H1 (cell line): ENCODE measurements at regions not wholly inside any gene's neighbourhood (a gene's known extent, or its start where the extent isn't known, plus 50 kb on each side); places are given as distances from the start of the nearest gene placed in this dataset.

Source experiments
- CTCF ChIA-PET: fragments of 300-600 bp; sonication (Branson Sonifier 250); formaldehyde crosslinking; loops from one replicate; lab custom pipeline; 2021; ENCODE audit not compliant: partially characterized antibody; lab: Charles Lee
- POLR2A ChIA-PET: fragments of 300-600 bp; sonication (Branson Sonifier 250); formaldehyde crosslinking; loops from one replicate; lab custom pipeline; 2021; ENCODE audit warnings: inconsistent platforms; ENCODE audit not compliant: partially characterized antibody; lab: Charles Lee
- DNase-seq, 2 experiments: peaks; one replicate each; pipeline versions ENCODE4 v3.0.0 to v3.0.0-alpha.2; 2010 to 2022; ENCODE audit warnings: low spot score in 2 of 2, low read depth in 1 of 2, mixed read lengths in 1 of 2
- FAIRE-seq: peaks from 2 replicates; lab custom pipeline; 2011; peaks lifted over from hg19 to GRCh38; lab: Jason Lieb, UNC
- H2AFZ ChIP-seq: 2 replicates; pipeline ENCODE4 v1.8.1; 2012; ENCODE audit warnings: low read length, inconsistent platforms
- H2AK5ac ChIP-seq: 2 replicates; pipeline ENCODE4 v1.6.1; 2013; ENCODE audit warnings: low read depth, low read length
- H2BK120ac ChIP-seq: replicated peaks from 2 replicates; pipeline ENCODE3; 2013; ENCODE audit warnings: low read depth, low read length, inconsistent platforms
- H2BK12ac ChIP-seq: 2 replicates; pipeline ENCODE4 v1.6.1; 2013; ENCODE audit warnings: low read depth, low read length
- H2BK15ac ChIP-seq: 2 replicates; pipeline ENCODE4 v1.6.1; 2013; ENCODE audit warnings: low read length
- H2BK20ac ChIP-seq: 2 replicates; pipeline ENCODE4 v1.6.1; 2013; ENCODE audit warnings: low read length
- H2BK5ac ChIP-seq: 2 replicates; pipeline ENCODE4 v1.6.1; 2013; ENCODE audit warnings: low read depth, low read length
- H3K14ac ChIP-seq: 2 replicates; pipeline ENCODE4 v1.6.1; 2013; ENCODE audit warnings: inconsistent platforms; ENCODE audit not compliant: insufficient read length
- H3K18ac ChIP-seq: 2 replicates; pipeline ENCODE4 v1.6.1; 2013; ENCODE audit warnings: low read length; ENCODE audit errors: extremely low read depth
- H3K23ac ChIP-seq: 2 replicates; pipeline ENCODE4 v1.6.1; 2013; ENCODE audit warnings: inconsistent platforms; ENCODE audit not compliant: insufficient read length
- H3K23me2 ChIP-seq: 2 replicates; pipeline ENCODE4 v1.6.1; 2013; ENCODE audit warnings: low read depth, low read length
- H3K27ac ChIP-seq: 2 replicates; pipeline ENCODE4 v1.6.1; 2011; ENCODE audit warnings: low read depth, low read length, inconsistent platforms
- H3K27me3 ChIP-seq, 4 experiments: replicated peaks in 1 of 4; 1 replicate in 1 of 4; 2 replicates in 3 of 4; pipeline versions ENCODE4 v1.6.1 to v1.8.1; 2011 to 2013; ENCODE audit warnings: low read length in 3 of 4, mild to moderate bottlenecking in 3 of 4, inconsistent platforms in 2 of 4, mixed read lengths in 2 of 4, moderate library complexity in 1 of 4; ENCODE audit not compliant: control insufficient read depth in 3 of 4, insufficient read depth in 3 of 4; ENCODE audit errors: extremely low read depth in 1 of 4
- H3K36me3 ChIP-seq, 4 experiments: 2 replicates each; pipeline versions ENCODE4 v1.6.1 to v1.8.1; 2011 to 2013; ENCODE audit warnings: mild to moderate bottlenecking in 4 of 4, low read length in 3 of 4, moderate library complexity in 2 of 4, control low read depth in 1 of 4, inconsistent platforms in 1 of 4; ENCODE audit not compliant: insufficient read depth in 4 of 4, control insufficient read depth in 2 of 4
- H3K4ac ChIP-seq: replicated peaks from 2 replicates; pipeline ENCODE3; 2013; ENCODE audit warnings: low read length, low read depth, mixed read lengths, inconsistent platforms; ENCODE audit not compliant: insufficient read length
- H3K4me1 ChIP-seq, 4 experiments: replicated peaks in 1 of 4; 1 replicate in 1 of 4; 2 replicates in 3 of 4; pipeline versions ENCODE4 v1.6.1 to v1.8.1; 2011 to 2013; ENCODE audit warnings: low read length in 3 of 4, inconsistent platforms in 2 of 4, mixed read lengths in 1 of 4; ENCODE audit not compliant: insufficient read depth in 4 of 4, control insufficient read depth in 3 of 4
- H3K4me2 ChIP-seq, 2 experiments: 2 replicates each; pipeline versions ENCODE4 v1.6.1 to v1.8.1; 2011 to 2013; ENCODE audit warnings: low read depth in 2 of 2, low read length in 2 of 2, control low read depth in 1 of 2, inconsistent platforms in 1 of 2, mild to moderate bottlenecking in 1 of 2; ENCODE audit not compliant: insufficient read depth in 1 of 2
- H3K4me3 ChIP-seq, 4 experiments: fragments of 200-600, 300-600 bp in 1 of 4; sonication (generic), shearing (Covaris generic), sonication (Bioruptor Twin) in 1 of 4; 2 replicates each; pipeline versions ENCODE4 v1.5.1 to v1.8.1; 2011 to 2016; ENCODE audit warnings: low read length in 4 of 4, low read depth in 3 of 4, control low read depth in 2 of 4, inconsistent platforms in 2 of 4, mild to moderate bottlenecking in 2 of 4, mixed read lengths in 1 of 4, moderate library complexity in 1 of 4; ENCODE audit not compliant: insufficient read depth in 2 of 4; ENCODE audit errors: extremely low read depth in 1 of 4
- H3K56ac ChIP-seq: replicated peaks from 2 replicates; pipeline ENCODE3; 2013; ENCODE audit warnings: low read depth, mild to moderate bottlenecking, mixed read lengths, low read length, inconsistent platforms; ENCODE audit not compliant: insufficient read length
- H3K79me1 ChIP-seq: 2 replicates; pipeline ENCODE4 v1.6.1; 2013; ENCODE audit warnings: low read depth, low read length, control low read depth
- H3K79me2 ChIP-seq, 2 experiments: 2 replicates each; pipeline versions ENCODE4 v1.6.1 to v1.8.1; 2012 to 2013; ENCODE audit warnings: low read length in 2 of 2, mild to moderate bottlenecking in 2 of 2, inconsistent platforms in 1 of 2; ENCODE audit not compliant: insufficient read depth in 2 of 2, control insufficient read depth in 1 of 2
- H3K9ac ChIP-seq, 4 experiments: replicated peaks in 1 of 4; 1 replicate in 1 of 4; 2 replicates in 3 of 4; pipeline versions ENCODE4 v1.6.1 to v1.8.1; 2011 to 2013; ENCODE audit warnings: low read depth in 3 of 4, low read length in 3 of 4, control low read depth in 2 of 4, mild to moderate bottlenecking in 2 of 4, moderate library complexity in 2 of 4, inconsistent platforms in 1 of 4; ENCODE audit errors: extremely low read depth in 1 of 4
- H3K9me3 ChIP-seq, 2 experiments: 2 replicates each; pipeline versions ENCODE4 v1.6.1 to v1.8.1; 2012 to 2013; ENCODE audit warnings: mild to moderate bottlenecking in 2 of 2, moderate library complexity in 2 of 2, control low read depth in 1 of 2, inconsistent platforms in 1 of 2, low read depth in 1 of 2, low read length in 1 of 2, mixed read lengths in 1 of 2; ENCODE audit not compliant: insufficient read depth in 2 of 2
- H4K20me1 ChIP-seq, 2 experiments: replicated peaks in 1 of 2; 2 replicates each; pipeline versions ENCODE3 to v1.8.1; 2011 to 2013; ENCODE audit warnings: inconsistent platforms in 2 of 2, low read length in 2 of 2, mild to moderate bottlenecking in 1 of 2; ENCODE audit not compliant: insufficient read depth in 2 of 2, control insufficient read depth in 1 of 2
- H4K5ac ChIP-seq: 2 replicates; pipeline ENCODE4 v1.6.1; 2013; ENCODE audit warnings: low read length, low read depth, mixed read lengths, inconsistent platforms; ENCODE audit not compliant: insufficient read length
- H4K8ac ChIP-seq: 2 replicates; pipeline ENCODE4 v1.8.0; 2013; ENCODE audit warnings: mild to moderate bottlenecking, moderate library complexity, low read length, inconsistent platforms; ENCODE audit not compliant: insufficient read depth; ENCODE audit errors: extremely low read depth
- H4K91ac ChIP-seq: replicated peaks from 2 replicates; pipeline ENCODE3; 2013; ENCODE audit warnings: low read length, mixed read lengths, inconsistent platforms; ENCODE audit not compliant: insufficient read length
- CHD1 ChIP-seq: IDR thresholded peaks from 2 replicates; pipeline ENCODE4 v1.6.1; 2012; ENCODE audit warnings: low read depth, low read length, improper control_type of control experiment
- CHD2 ChIP-seq: IDR thresholded peaks from 2 replicates; pipeline ENCODE4 v1.6.1; 2012; ENCODE audit warnings: low read length, improper control_type of control experiment
- GABPA ChIP-seq: IDR thresholded peaks from 2 replicates; pipeline ENCODE4 v1.6.1; 2011; ENCODE audit warnings: mild to moderate bottlenecking, low read length, moderate library complexity, borderline replicate concordance; ENCODE audit not compliant: insufficient read depth
- MAFK ChIP-seq: IDR thresholded peaks from 2 replicates; pipeline ENCODE4 v1.6.1; 2012; ENCODE audit warnings: low read depth, mild to moderate bottlenecking, improper control_type of control experiment, low read length
- NANOG ChIP-seq: IDR thresholded peaks from 2 replicates; pipeline ENCODE4 v1.6.1; 2011; ENCODE audit warnings: low read length, low read depth, mild to moderate bottlenecking, inconsistent platforms; ENCODE audit not compliant: insufficient read depth, poor library complexity, severe bottlenecking
- POLR2AphosphoS5 ChIP-seq: IDR thresholded peaks from 2 replicates; pipeline ENCODE4 v1.6.1; 2011; ENCODE audit warnings: low read depth, low read length
- RAD21 ChIP-seq, 2 experiments: IDR thresholded peaks in 1 of 2; conservative IDR thresholded peaks in 1 of 2; 2 replicates each; pipeline ENCODE4 v1.6.1; 2011; ENCODE audit warnings: low read depth in 2 of 2, low read length in 2 of 2, improper control_type of control experiment in 1 of 2, inconsistent platforms in 1 of 2, mild to moderate bottlenecking in 1 of 2, moderate library complexity in 1 of 2
- RNF2 ChIP-seq: fragments of 200-900, 300-1000 bp; sonication (generic); IDR thresholded peaks from 2 replicates; pipeline ENCODE4 v1.7.1; 2016; ENCODE audit warnings: borderline replicate concordance, low read depth, mild to moderate bottlenecking, antibody characterized with exemption, low read length; ENCODE audit not compliant: poor library complexity, severe bottlenecking; ENCODE audit errors: missing control alignments
- SP1 ChIP-seq: IDR thresholded peaks from 2 replicates; pipeline ENCODE4 v1.6.1; 2011; ENCODE audit warnings: low read depth, low read length
- TBP ChIP-seq: IDR thresholded peaks from 2 replicates; pipeline ENCODE4 v1.6.1; 2011; ENCODE audit warnings: low read depth, low read length, improper control_type of control experiment
- YY1 ChIP-seq: IDR thresholded peaks from 2 replicates; pipeline ENCODE4 v1.6.1; 2011; ENCODE audit warnings: low read depth, mild to moderate bottlenecking, low read length
- WGBS, 2 experiments: shearing (Covaris generic) in 1 of 2; methylation state at CpG; one replicate each; pipeline versions ENCODE4 v1.1.6 to v1.1.7; 2013 to 2015; ENCODE audit warnings: low lambda C conversion rate in 2 of 2, mixed read lengths in 2 of 2, inconsistent platforms in 1 of 2, low coverage in 1 of 2, missing lambda C conversion rate in 1 of 2; ENCODE audit not compliant: insufficient replicate concordance in 2 of 2, insufficient coverage in 1 of 2, insufficient read length in 1 of 2; ENCODE audit errors: extremely low coverage in 1 of 2, missing lambda C conversion rate in 1 of 2; 5-methylcytosine and 5-hydroxymethylcytosine counted together
- TF ChIP-seq, protein P1 (sequence below): IDR thresholded peaks from 2 replicates; pipeline ENCODE4 v1.6.1; 2012; ENCODE audit warnings: low read length, inconsistent platforms

DNA sequence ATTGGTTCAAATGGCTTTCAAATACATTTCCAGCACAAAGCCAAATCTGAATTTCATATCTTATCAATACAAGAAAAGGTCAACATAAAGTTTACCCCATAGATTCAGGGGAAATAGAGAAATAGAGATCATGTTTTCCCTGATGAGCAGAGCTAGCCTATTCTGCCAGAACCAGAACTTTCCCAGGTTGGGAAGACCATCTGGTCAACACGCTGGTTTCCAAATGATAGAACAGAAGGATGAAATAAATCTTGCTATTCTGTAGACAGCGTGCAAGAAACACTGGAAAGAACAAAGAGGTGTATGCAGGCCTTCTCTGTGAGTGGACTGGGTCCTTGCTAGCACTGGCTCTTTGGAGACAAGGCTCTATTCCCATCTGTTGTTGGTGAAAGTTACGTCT is 350.6 kb downstream of the NDFIP2 start:
- WGBS, 2 experiments, result 83% methylated on average over 3 of the region's 3 CpGs; no CpG with 5 or more reads in 1 of the 2 experiments
- no peaks in the 10 kb centered on the region for H3K79me2 ChIP-seq
- DNase-seq (no peak), FAIRE-seq (no peak)
- H3K4me1 ChIP-seq, result no peaks in the 10 kb centered on the region
- H3K14ac ChIP-seq, result no peak overlapping the region
- no peak overlapping the region for H2BK20ac ChIP-seq
- no peaks in the 10 kb centered on the region for H3K79me1 ChIP-seq
- no peak overlapping the region for H4K8ac ChIP-seq
- no peak overlapping the region for H2BK5ac ChIP-seq
- no peak overlapping the region for H2BK15ac ChIP-seq
- H3K23ac ChIP-seq, result no peak overlapping the region
- H3K23me2 ChIP-seq, result no peaks in the 10 kb centered on the region
- no peak overlapping the region for H3K4me2 ChIP-seq
- 0 out of 4 replicates have a peak, but pooled peaks cover 0 to 3% of the 10 kb centered on the region in 2 experiments for H3K9me3 ChIP-seq
- CTCF ChIA-PET, result no interaction called here
- no peak overlapping the region for H4K5ac ChIP-seq
- no peak overlapping the region for H3K9ac ChIP-seq
- H4K20me1 ChIP-seq, result no peaks in the 10 kb centered on the region
- no peak overlapping the region for H2BK12ac ChIP-seq
- H2AFZ ChIP-seq, result no peak overlapping the region
- H3K27ac ChIP-seq, result no peak overlapping the region
- no peak overlapping the region for H2AK5ac ChIP-seq
- H4K91ac ChIP-seq, result no peak overlapping the region
- no peak overlapping the region for H3K56ac ChIP-seq
- no peak overlapping the region for H2BK120ac ChIP-seq
- no peak overlapping the region for H3K18ac ChIP-seq
- POLR2A ChIA-PET, result no interaction called here
- H3K4ac ChIP-seq, result no peak overlapping the region
- H3K4me3 ChIP-seq, result no peak overlapping the region
- no peaks in the 10 kb centered on the region; a peak in 1 of 8 replicates for H3K36me3 ChIP-seq
- no peaks in the 10 kb centered on the region for H3K27me3 ChIP-seq
- TF ChIP-seq TBP (no peak), MAFK (no peak), NANOG (no peak), GABPA (no peak), RNF2 (no peak), POLR2AphosphoS5 (no peak), YY1 (no peak), SP1 (no peak), CHD1 (no peak), CHD2 (no peak), RAD21 (IDR thresholded peaks at IDR 0.05 in 1 of 2, conservative IDR thresholded peaks at IDR 0.05 in 1 of 2; ENCODE audit: low read depth in 2 of 2, low read length in 2 of 2) (no peak)
- TF ChIP-seq, protein P1, sequence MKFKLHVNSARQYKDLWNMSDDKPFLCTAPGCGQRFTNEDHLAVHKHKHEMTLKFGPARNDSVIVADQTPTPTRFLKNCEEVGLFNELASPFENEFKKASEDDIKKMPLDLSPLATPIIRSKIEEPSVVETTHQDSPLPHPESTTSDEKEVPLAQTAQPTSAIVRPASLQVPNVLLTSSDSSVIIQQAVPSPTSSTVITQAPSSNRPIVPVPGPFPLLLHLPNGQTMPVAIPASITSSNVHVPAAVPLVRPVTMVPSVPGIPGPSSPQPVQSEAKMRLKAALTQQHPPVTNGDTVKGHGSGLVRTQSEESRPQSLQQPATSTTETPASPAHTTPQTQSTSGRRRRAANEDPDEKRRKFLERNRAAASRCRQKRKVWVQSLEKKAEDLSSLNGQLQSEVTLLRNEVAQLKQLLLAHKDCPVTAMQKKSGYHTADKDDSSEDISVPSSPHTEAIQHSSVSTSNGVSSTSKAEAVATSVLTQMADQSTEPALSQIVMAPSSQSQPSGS, result no peak
